AG04450 (cell line): ENCODE measurements at regions not wholly inside any gene's neighbourhood (a gene's known extent, or its start where the extent isn't known, plus 50 kb on each side); places are given as distances from the start of the nearest gene placed in this dataset.

ENCODE experiments used
- CTCF ChIA-PET: fragments of 300-600, 350-600 bp; formaldehyde crosslinking; extraction: SDS; loops from one replicate; lab custom pipeline; 2022; ENCODE audit warnings: antibody characterized with exemption, inconsistent platforms; lab: Charles Lee
- POLR2A ChIA-PET: fragments of 350-600 bp; formaldehyde crosslinking; extraction: SDS; loops from one replicate; lab custom pipeline; 2021; ENCODE audit warnings: antibody characterized with exemption, inconsistent platforms; lab: Yijun Ruan, JAX
- DNase-seq: peaks from one replicate; pipeline ENCODE4 v3.0.0-alpha.2; 2011; ENCODE audit warnings: low read depth, low spot score
- H3K27ac ChIP-seq: one replicate; pipeline ENCODE4 v1.5.1; 2012; ENCODE audit warnings: low read depth, low read length, control low read depth
- H3K27me3 ChIP-seq: one replicate; pipeline ENCODE4 v1.6.0; 2012; ENCODE audit warnings: low read length; ENCODE audit not compliant: control insufficient read depth, insufficient read depth
- H3K4me3 ChIP-seq: 2 replicates; pipeline ENCODE4 v1.5.1; 2011; ENCODE audit warnings: mild to moderate bottlenecking, low read depth, low read length, control low read depth
- H3K9me3 ChIP-seq: 2 replicates; pipeline ENCODE4 v1.5.1; 2012; ENCODE audit warnings: low read length; ENCODE audit not compliant: control insufficient read depth, insufficient read depth
- TF ChIP-seq, protein P1 (sequence below): IDR thresholded peaks from 2 replicates; pipeline ENCODE4 v1.5.1; 2011; ENCODE audit warnings: low read depth, low read length, control low read depth, inconsistent platforms

DNA sequence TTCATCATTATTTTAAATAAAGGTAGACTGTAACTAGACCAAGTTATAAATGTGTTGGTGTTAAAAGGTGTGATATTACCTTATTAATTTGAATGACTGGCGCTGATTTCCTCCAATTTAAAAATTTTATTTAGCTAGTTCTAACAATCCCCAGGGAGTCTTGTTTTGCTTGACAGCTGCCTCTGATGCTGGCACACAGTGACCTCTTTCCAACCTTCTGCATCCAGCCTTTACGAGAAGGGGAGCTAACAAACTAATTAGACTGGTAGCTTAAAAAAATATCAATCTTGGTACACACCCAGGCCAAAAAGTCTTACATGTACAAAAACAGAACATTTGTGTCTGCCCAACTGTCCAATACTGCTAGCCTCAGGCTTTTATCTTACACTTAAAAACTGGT lies 51.8 kb upstream of the ENPEP start:
- Histone ChIP-seq H3K9me3 (no peaks in the 10 kb centered on the region), H3K4me3 (no peak overlapping the region), H3K27me3 (no peaks in the 10 kb centered on the region), H3K27ac (no peak overlapping the region)
- CTCF ChIA-PET = no interaction called here
- no peak for DNase-seq
- TF ChIP-seq, protein P1, sequence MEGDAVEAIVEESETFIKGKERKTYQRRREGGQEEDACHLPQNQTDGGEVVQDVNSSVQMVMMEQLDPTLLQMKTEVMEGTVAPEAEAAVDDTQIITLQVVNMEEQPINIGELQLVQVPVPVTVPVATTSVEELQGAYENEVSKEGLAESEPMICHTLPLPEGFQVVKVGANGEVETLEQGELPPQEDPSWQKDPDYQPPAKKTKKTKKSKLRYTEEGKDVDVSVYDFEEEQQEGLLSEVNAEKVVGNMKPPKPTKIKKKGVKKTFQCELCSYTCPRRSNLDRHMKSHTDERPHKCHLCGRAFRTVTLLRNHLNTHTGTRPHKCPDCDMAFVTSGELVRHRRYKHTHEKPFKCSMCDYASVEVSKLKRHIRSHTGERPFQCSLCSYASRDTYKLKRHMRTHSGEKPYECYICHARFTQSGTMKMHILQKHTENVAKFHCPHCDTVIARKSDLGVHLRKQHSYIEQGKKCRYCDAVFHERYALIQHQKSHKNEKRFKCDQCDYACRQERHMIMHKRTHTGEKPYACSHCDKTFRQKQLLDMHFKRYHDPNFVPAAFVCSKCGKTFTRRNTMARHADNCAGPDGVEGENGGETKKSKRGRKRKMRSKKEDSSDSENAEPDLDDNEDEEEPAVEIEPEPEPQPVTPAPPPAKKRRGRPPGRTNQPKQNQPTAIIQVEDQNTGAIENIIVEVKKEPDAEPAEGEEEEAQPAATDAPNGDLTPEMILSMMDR = no peak
- POLR2A ChIA-PET = no interaction called here

DNA sequence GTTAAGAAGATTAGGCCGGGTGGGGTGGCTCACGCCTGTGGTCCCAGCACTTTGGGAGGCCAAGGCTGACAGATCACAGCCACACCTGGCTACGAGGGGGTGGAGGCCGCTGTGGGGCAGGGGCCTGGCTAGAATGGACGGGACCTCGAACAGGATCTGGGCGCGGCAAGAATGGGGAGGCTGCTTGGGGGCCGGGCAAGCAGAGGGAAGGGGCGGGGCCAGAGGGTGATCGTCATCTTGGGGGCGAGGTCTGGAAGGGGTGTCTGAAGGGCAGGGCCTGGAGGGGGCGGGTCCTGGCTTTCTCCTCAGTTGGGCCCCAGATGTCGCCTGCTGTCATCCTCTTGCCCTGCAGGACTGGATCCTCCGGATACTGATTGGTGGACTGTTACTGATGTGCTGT lies 57.3 kb upstream of the ENPEP start:
- TF ChIP-seq, protein P1 = no peak
- no peak for DNase-seq
- ChIA-PET CTCF (no interaction called here), POLR2A (no interaction called here)
- H3K9me3 ChIP-seq = peaks cover 5% of the 10 kb centered on the region; the same call in 1 of the 2 replicates
- no peaks in the 10 kb centered on the region for H3K27me3 ChIP-seq
- no peak overlapping the region for H3K27ac ChIP-seq
- H3K4me3 ChIP-seq = no peak overlapping the region

DNA sequence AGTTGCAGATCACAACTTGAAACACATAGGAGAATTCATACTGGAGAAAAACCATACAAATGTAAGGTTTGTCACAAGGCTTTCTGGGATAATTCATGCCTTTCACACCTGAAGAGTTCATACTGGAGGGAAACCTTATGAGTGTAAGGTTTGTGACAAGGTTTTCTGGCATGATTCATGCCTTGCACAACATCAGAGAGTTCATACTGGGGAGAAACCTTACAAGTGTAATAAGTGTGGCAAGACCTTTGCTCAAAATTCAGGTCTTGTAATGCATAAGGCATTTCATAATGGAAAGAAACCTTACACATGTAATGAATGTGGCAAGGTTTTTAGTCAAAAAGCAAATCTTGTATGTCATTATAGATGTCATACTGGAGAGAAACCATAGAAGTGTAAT lies 58.8 kb upstream of the ENPEP start:
- Histone ChIP-seq H3K9me3 (peaks cover 5% of the 10 kb centered on the region; the same call in 1 of the 2 replicates), H3K27ac (no peak overlapping the region), H3K27me3 (no peaks in the 10 kb centered on the region), H3K4me3 (no peak overlapping the region)
- TF ChIP-seq, protein P1 = no peak
- CTCF ChIA-PET = no interaction called here
- POLR2A ChIA-PET = no interaction called here
- DNase-seq = no peak

DNA sequence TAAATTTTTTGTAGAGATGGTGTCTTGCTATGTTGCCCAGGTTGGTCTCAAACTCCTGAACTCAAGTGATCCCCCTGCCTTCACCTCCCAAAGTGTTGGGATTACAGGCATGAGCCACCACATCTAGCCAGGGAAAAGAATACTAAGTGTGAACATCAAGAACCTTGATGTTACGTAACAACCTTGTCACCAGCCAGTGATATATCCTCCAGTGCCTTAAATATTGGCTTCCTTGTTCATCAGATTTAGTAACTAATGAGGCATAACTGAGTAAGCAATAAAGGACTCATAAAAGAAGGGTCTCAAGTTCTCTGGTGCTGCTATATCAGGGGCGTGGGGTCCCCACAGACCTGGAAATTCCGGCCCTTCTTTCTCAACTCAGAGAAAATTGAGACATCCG lies 60.5 kb upstream of the ENPEP start:
- POLR2A ChIA-PET = no interaction called here
- CTCF ChIA-PET = no interaction called here
- no peaks in the 10 kb centered on the region for H3K27me3 ChIP-seq
- no peak overlapping the region for H3K4me3 ChIP-seq
- TF ChIP-seq, protein P1 = no peak
- no peak for DNase-seq
- peaks cover 5% of the 10 kb centered on the region; the same call in 1 of the 2 replicates for H3K9me3 ChIP-seq
- H3K27ac ChIP-seq = no peak overlapping the region

DNA sequence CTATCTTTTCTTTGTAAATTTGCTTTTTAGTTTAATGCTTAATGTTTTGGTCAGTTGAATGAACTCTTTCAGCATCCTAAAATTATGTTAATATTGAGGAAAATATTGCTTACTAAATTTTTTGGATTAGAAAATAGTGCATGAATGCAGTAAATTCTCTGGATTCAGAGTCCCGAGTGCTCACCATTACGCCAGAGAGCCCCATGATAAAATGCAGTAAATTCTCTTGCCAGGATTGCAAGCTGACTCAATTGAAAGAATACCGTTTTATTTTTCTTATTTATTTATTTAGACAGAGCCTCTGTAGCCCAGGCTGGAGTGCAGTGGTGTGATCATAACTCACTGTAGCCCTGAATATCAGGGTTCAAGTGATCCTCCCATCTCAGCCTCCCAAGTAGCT lies 60.9 kb upstream of the ENPEP start:
- Histone ChIP-seq H3K9me3 (peaks cover 5% of the 10 kb centered on the region; the same call in 1 of the 2 replicates), H3K27me3 (no peaks in the 10 kb centered on the region), H3K27ac (no peak overlapping the region), H3K4me3 (no peak overlapping the region)
- DNase-seq = no peak
- ChIA-PET POLR2A (no interaction called here), CTCF (no interaction called here)
- TF ChIP-seq, protein P1 = no peak
